ENCODE measurements at regions not wholly inside any gene's neighbourhood (a gene's known extent, or its start where the extent isn't known, plus 50 kb on each side); places are given as distances from the start of the nearest gene placed in this dataset.

DNA sequence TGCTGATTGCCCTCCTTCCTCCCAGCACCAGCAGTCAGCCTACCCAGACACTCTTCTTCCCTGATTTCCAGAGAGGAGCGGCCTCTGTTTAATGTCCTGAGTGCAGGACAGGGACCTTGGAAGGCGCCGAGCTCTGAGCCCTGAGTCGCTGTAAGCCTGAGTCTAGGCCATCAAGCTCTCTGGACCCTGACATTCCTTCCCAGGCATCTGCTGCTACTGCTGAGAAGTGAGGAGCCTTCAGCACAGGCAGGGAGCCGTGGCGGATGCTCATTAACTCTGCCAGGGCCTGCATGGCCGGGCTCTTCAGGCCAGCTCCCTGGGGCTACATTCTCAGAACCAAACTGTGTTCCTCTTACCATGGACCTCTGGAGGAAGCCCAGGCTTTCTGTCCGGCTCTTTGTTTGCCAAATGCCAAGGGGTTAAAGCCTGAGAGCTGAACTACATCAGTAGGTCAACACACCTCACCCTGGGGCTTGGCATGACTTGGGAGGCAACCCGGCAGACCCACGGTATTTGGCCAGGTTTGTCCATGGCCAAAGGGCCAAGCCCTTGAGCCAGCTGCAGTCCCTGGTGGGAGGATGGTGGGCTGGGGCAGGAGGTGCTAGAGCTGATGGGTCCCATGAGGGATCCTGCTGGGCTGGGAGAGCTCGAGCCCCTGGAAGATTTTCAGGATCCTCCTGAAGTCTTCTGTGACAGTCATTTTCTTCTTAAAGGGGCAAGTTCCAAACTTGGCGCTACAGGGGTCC, 721.4 kb downstream of the BRD1 start:
- TF ChIP-seq CTCF (conservative IDR thresholded peaks at IDR 0.05; ENCODE audit: low read depth, low read length): no peak
- TF ChIP-seq EZH2 (IDR thresholded peaks at IDR 0.05; ENCODE audit: low read length, unreplicated experiment): no peak

Measured in PC-3 (cell line).